PFSK-1 (cell line): ENCODE measurements at regions not wholly inside any gene's neighbourhood (a gene's known extent, or its start where the extent isn't known, plus 50 kb on each side); places are given as distances from the start of the nearest gene placed in this dataset.

Source experiments
- FOXP2 ChIP-seq: optimal IDR thresholded peaks from 2 replicates; pipeline ENCODE3; 2011; ENCODE audit warnings: borderline replicate concordance, control low read depth, inconsistent platforms; ENCODE audit not compliant: insufficient read depth; ENCODE audit errors: extremely low read length, extremely low read depth
- POLR2AphosphoS5 ChIP-seq: IDR thresholded peaks from 2 replicates; pipeline ENCODE4 v1.6.1; 2012; ENCODE audit warnings: low read depth, mild to moderate bottlenecking, control low read depth, low read length, moderate library complexity
- REST ChIP-seq, 2 experiments: IDR thresholded peaks; 2 replicates each; pipeline versions ENCODE4 v1.6.1 to v1.8.0; 2011 to 2012; ENCODE audit warnings: low read depth in 2 of 2, low read length in 2 of 2, control low read depth in 1 of 2, inconsistent platforms in 1 of 2, mild to moderate bottlenecking in 1 of 2, moderate library complexity in 1 of 2; ENCODE audit not compliant: insufficient read depth in 1 of 2
- SIN3A ChIP-seq: IDR thresholded peaks from 2 replicates; pipeline ENCODE4 v1.6.1; 2012; ENCODE audit warnings: mild to moderate bottlenecking, low read length, moderate library complexity, borderline replicate concordance; ENCODE audit not compliant: insufficient read depth
- TAF1 ChIP-seq: IDR thresholded peaks from 2 replicates; pipeline ENCODE4 v1.6.1; 2012; ENCODE audit warnings: low read length, control low read depth, borderline replicate concordance; ENCODE audit not compliant: insufficient read depth

- TF ChIP-seq REST (IDR thresholded peaks at IDR 0.05; ENCODE audit: insufficient read depth in 1 of 2, low read depth in 2 of 2, low read length in 2 of 2) (no peak), POLR2AphosphoS5 (no peak), TAF1 (no peak), SIN3A (no peak), FOXP2 (no peak)
These were observed 132.4 kb upstream of the IQSEC1 start for GRCh38 chr3:13205567-13206143.
